Panc1 (cell line): ENCODE measurements at regions not wholly inside any gene's neighbourhood (a gene's known extent, or its start where the extent isn't known, plus 50 kb on each side); places are given as distances from the start of the nearest gene placed in this dataset.

Experiments used
- POLR2AphosphoS5 ChIP-seq: IDR thresholded peaks from 2 replicates; pipeline ENCODE4 v1.6.1; 2012; ENCODE audit warnings: mild to moderate bottlenecking, low read depth, low read length, moderate library complexity
- TCF7L2 ChIP-seq: IDR thresholded peaks from 2 replicates; pipeline ENCODE4 v1.6.1; 2011; ENCODE audit warnings: mild to moderate bottlenecking, low read depth, low read length, inconsistent platforms
- TF ChIP-seq, protein P1 (sequence below): fragments of 450-650 bp; IDR thresholded peaks from 2 replicates; pipeline ENCODE4 v1.5.1; 2017; ENCODE audit warnings: mild to moderate bottlenecking
- TF ChIP-seq, protein P2 (sequence below), 2 experiments: IDR thresholded peaks; 2 replicates each; pipeline ENCODE4 v1.6.1; 2011 to 2012; ENCODE audit warnings: low read depth in 2 of 2, control low read depth in 1 of 2, low read length in 1 of 2, mild to moderate bottlenecking in 1 of 2, moderate library complexity in 1 of 2; ENCODE audit not compliant: insufficient read depth in 1 of 2

DNA sequence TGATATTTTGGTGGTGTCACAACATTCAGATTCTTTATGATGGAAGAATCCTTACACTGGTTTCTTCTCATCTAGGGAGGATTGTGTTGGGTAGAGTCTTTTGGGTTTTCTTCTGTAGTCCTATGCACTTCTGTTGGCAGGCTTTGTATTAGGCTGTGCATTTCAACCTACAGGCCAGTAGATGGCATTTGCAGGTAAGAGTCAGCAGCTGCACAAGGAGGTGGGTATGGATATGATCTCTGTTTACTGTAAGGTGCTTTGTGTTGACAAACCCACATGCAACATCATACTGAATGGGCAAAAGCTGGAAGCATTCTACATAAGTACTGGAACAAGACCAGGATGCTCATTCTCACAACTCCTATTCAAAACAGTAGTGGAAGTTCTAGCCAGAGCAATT is 656.8 kb downstream of the METTL4 start:
- TF ChIP-seq, protein P1, sequence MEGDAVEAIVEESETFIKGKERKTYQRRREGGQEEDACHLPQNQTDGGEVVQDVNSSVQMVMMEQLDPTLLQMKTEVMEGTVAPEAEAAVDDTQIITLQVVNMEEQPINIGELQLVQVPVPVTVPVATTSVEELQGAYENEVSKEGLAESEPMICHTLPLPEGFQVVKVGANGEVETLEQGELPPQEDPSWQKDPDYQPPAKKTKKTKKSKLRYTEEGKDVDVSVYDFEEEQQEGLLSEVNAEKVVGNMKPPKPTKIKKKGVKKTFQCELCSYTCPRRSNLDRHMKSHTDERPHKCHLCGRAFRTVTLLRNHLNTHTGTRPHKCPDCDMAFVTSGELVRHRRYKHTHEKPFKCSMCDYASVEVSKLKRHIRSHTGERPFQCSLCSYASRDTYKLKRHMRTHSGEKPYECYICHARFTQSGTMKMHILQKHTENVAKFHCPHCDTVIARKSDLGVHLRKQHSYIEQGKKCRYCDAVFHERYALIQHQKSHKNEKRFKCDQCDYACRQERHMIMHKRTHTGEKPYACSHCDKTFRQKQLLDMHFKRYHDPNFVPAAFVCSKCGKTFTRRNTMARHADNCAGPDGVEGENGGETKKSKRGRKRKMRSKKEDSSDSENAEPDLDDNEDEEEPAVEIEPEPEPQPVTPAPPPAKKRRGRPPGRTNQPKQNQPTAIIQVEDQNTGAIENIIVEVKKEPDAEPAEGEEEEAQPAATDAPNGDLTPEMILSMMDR, result peak; percentile 20; the same call in 1 of the 2 replicates
- TF ChIP-seq POLR2AphosphoS5 (no peak), TCF7L2 (no peak)
- TF ChIP-seq, protein P2, sequence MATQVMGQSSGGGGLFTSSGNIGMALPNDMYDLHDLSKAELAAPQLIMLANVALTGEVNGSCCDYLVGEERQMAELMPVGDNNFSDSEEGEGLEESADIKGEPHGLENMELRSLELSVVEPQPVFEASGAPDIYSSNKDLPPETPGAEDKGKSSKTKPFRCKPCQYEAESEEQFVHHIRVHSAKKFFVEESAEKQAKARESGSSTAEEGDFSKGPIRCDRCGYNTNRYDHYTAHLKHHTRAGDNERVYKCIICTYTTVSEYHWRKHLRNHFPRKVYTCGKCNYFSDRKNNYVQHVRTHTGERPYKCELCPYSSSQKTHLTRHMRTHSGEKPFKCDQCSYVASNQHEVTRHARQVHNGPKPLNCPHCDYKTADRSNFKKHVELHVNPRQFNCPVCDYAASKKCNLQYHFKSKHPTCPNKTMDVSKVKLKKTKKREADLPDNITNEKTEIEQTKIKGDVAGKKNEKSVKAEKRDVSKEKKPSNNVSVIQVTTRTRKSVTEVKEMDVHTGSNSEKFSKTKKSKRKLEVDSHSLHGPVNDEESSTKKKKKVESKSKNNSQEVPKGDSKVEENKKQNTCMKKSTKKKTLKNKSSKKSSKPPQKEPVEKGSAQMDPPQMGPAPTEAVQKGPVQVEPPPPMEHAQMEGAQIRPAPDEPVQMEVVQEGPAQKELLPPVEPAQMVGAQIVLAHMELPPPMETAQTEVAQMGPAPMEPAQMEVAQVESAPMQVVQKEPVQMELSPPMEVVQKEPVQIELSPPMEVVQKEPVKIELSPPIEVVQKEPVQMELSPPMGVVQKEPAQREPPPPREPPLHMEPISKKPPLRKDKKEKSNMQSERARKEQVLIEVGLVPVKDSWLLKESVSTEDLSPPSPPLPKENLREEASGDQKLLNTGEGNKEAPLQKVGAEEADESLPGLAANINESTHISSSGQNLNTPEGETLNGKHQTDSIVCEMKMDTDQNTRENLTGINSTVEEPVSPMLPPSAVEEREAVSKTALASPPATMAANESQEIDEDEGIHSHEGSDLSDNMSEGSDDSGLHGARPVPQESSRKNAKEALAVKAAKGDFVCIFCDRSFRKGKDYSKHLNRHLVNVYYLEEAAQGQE (IDR thresholded peaks at IDR 0.05; ENCODE audit: insufficient read depth in 1 of 2, low read depth in 2 of 2, low read length in 1 of 2), result no peak
